ENCODE measurements at regions not wholly inside any gene's neighbourhood (a gene's known extent, or its start where the extent isn't known, plus 50 kb on each side); places are given as distances from the start of the nearest gene placed in this dataset.
"Not testable (repeated sequence)": the region's sequence is repeated elsewhere in the genome, so short reads cannot be mapped to it uniquely, and the experiment has no call there.

DNA sequence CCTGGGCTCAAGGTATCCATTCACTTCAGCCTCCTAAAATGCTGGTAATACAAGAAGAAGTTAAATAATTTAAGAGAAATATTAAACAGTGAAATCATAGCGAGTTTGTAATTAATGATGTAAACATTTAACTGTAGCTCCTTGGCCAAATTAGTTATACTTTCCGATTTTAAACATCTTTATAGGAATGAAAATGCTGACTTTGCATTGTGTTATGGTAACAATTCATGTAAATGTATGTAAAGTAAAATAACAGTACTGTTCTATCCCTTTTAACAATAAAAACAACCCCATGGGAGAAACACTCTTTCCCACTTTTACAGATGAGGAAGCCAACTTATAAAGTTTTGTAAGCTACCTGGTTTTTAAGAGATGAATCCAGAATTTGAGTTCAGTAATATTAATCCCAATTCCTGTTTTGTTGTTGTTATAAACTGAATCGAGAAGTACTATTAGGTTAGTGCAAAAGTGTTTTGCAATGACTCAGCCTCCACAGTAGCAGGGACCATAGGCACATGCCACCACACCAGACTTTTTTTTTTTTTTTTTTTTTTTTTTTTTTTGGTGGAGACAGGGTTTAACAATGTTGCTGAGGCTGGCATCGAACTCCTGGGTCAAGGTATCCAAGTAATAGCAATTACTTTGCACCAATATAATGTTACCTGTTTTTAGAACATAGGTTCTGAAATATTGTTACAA, 1360.4 kb downstream of the BRINP3 start:
- TF ChIP-seq CTCF (IDR thresholded peaks at IDR 0.05; ENCODE audit: insufficient read depth, missing control alignments) = no peak
- DNase-seq (ENCODE audit: insufficient read length, low spot score) (no peak), FAIRE-seq (no peak)

DNA sequence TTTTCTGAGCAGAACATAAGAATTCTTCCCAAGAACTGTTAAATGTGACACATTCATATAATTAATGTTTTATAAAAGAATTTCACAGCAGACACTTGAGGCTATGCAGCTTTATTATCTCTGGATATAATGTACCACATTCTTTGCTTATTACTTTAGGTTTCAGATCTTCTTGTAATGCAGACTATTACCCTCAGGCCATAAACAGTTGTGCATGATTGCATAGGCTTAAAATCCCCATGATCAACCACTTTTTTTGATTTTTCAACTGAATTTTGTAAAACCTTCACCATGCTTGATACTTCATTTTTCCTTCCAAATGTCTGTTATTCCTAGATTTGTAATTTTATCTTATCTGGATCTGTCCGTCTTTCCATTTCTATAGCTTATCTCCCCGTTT, 1355.7 kb downstream of the BRINP3 start:
- DNase-seq (ENCODE audit: insufficient read length, low spot score) (no peak), FAIRE-seq (no peak)
- no peak for TF ChIP-seq CTCF (IDR thresholded peaks at IDR 0.05; ENCODE audit: insufficient read depth, missing control alignments)

GRCh38 chr1:189125694-189126093, 1352.0 kb downstream of the BRINP3 start:
- peak; percentile 46 for FAIRE-seq
- TF ChIP-seq CTCF (IDR thresholded peaks at IDR 0.05; ENCODE audit: insufficient read depth, missing control alignments) = no peak

GRCh38 chr1:189131576-189131975, 1346.1 kb downstream of the BRINP3 start:
- FAIRE-seq (peak; percentile 82), DNase-seq (ENCODE audit: insufficient read length, low spot score) (no peak)
- TF ChIP-seq CTCF (IDR thresholded peaks at IDR 0.05; ENCODE audit: insufficient read depth, missing control alignments) = no peak

More at GRCh38 chr1:189125694-189126093, 1352.0 kb downstream of the BRINP3 start:
- DNase-seq (ENCODE audit: insufficient read length, low spot score) = no peak

- not testable (repeated sequence) for FAIRE-seq; DNase-seq (ENCODE audit: insufficient read length, low spot score)
Measured at GRCh38 chr1:189139748-189140147, 1337.9 kb downstream of the BRINP3 start.

DNA sequence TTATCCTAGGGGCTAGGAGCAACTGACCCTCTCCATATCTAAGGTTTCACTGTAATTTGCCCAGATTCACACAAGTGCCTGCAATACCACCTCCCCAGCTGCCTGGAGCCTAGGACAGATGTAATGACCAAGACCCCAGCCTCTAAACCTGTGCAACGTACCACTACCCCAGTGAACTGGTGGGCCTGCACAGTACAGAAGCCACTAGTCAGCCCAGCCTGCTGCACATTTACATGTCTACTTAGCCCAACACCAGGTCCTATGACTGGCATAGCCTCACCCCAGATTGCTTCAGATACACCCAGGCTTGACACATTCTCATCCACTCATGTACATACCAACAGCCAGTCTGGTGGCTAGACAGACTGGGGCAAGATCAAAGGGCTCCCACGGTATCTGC, 1336.6 kb downstream of the BRINP3 start:
- FAIRE-seq (no peak), DNase-seq (ENCODE audit: insufficient read length, low spot score) (no peak)
- no peak for TF ChIP-seq CTCF (IDR thresholded peaks at IDR 0.05; ENCODE audit: insufficient read depth, missing control alignments)

- DNase-seq (ENCODE audit: insufficient read length, low spot score) (no peak), FAIRE-seq (no peak)
- TF ChIP-seq CTCF (IDR thresholded peaks at IDR 0.05; ENCODE audit: insufficient read depth, missing control alignments) = no peak
Measured at GRCh38 chr1:189149547-189150375, 1327.9 kb downstream of the BRINP3 start.

All from D721Med (cell line).